ENCODE measurements at regions not wholly inside any gene's neighbourhood (a gene's known extent, or its start where the extent isn't known, plus 50 kb on each side); places are given as distances from the start of the nearest gene placed in this dataset.

- TF ChIP-seq CTCF (conservative IDR thresholded peaks at IDR 0.05): no peak
- Mint-ChIP-seq H3K36me3 (ENCODE audit: low read depth) (peaks cover 42% of the 10 kb centered on the region), H3K4me3 (no peak overlapping the region), H3K4me1 (peaks cover 21% of the 10 kb centered on the region), H3K27ac (peak overlapping the region; percentile 13), H3K27me3 (ENCODE audit: insufficient read depth) (no peaks in the 10 kb centered on the region), H3K9me3 (no peaks in the 10 kb centered on the region)
- 97 to 100% methylated on average over 2 of the region's 2 CpGs for WGBS, 2 experiments (ENCODE audit: insufficient coverage in 1 of 2, insufficient read length in 1 of 2)
- peaks cover 64% of the 10 kb centered on the region for H3K36me3 ChIP-seq (ENCODE audit: control insufficient read depth, insufficient read depth, low read length)
- no peak overlapping the region for H3K4me3 ChIP-seq (ENCODE audit: low read length)
- no peaks in the 10 kb centered on the region for H3K4me1 ChIP-seq (ENCODE audit: control insufficient read depth, insufficient read depth, low read length)
- no peaks in the 10 kb centered on the region for H3K27me3 ChIP-seq (ENCODE audit: control insufficient read depth, insufficient read depth, low read length, poor library complexity, severe bottlenecking)
- no peak for DNase-seq
- H3K9ac ChIP-seq (ENCODE audit: extremely low read depth, low read length, poor library complexity, severe bottlenecking): no peak overlapping the region
- no peak overlapping the region for H3K27ac ChIP-seq (ENCODE audit: low read depth, low read length)
- H3K9me3 ChIP-seq (ENCODE audit: control insufficient read depth, low read length): no peaks in the 10 kb centered on the region
These were observed 186.6 kb downstream of the SOX4 start for GRCh38 chr6:21780141-21780540.

GRCh38 chr6:21780679-21781078 lies 187.1 kb downstream of the SOX4 start:
- Mint-ChIP-seq H3K27me3 (ENCODE audit: insufficient read depth) (no peaks in the 10 kb centered on the region), H3K36me3 (ENCODE audit: low read depth) (peaks cover 45% of the 10 kb centered on the region), H3K9me3 (no peaks in the 10 kb centered on the region), H3K4me3 (no peak overlapping the region), H3K27ac (no peak overlapping the region), H3K4me1 (peaks cover 26% of the 10 kb centered on the region)
- WGBS, 2 experiments (ENCODE audit: insufficient coverage in 1 of 2, insufficient read length in 1 of 2): 46% methylated on average over 3 to 4 of the region's 5 CpGs
- Histone ChIP-seq H3K27me3 (ENCODE audit: control insufficient read depth, insufficient read depth, low read length, poor library complexity, severe bottlenecking) (no peaks in the 10 kb centered on the region), H3K9me3 (ENCODE audit: control insufficient read depth, low read length) (no peaks in the 10 kb centered on the region), H3K4me3 (ENCODE audit: low read length) (no peak overlapping the region), H3K4me1 (ENCODE audit: control insufficient read depth, insufficient read depth, low read length) (no peaks in the 10 kb centered on the region), H3K36me3 (ENCODE audit: control insufficient read depth, insufficient read depth, low read length) (peaks cover 67% of the 10 kb centered on the region), H3K9ac (ENCODE audit: extremely low read depth, low read length, poor library complexity, severe bottlenecking) (no peak overlapping the region), H3K27ac (ENCODE audit: low read depth, low read length) (no peak overlapping the region)
- TF ChIP-seq CTCF (conservative IDR thresholded peaks at IDR 0.05): no peak
- no peak for DNase-seq

DNA sequence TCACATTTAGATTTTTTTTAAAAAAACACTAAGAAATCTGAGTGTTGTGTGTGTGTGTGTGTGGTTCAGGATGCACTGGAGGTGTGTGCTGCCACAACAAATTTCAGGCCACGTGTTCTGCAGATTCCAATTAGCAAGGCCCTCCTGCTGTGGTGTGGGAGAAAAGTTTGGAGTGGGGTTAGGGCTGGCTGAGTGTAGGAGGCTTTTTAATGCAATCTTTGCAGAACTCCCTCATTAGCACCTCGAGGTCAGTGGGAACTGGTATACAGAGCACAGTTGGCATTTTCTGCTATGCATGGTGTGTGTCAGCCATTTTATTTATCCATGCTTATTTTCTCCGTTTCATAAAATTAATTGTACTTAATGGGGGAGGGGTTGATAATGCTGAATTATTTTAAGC lies 187.6 kb downstream of the SOX4 start:
- no peak for DNase-seq
- H3K27ac Mint-ChIP-seq: peak overlapping the region; percentile 48
- peaks cover 25% of the 10 kb centered on the region for H3K4me1 Mint-ChIP-seq
- WGBS, 2 experiments (ENCODE audit: insufficient coverage in 1 of 2, insufficient read length in 1 of 2): 49 to 63% methylated on average over 2 to 3 of the region's 3 CpGs
- Histone ChIP-seq H3K9me3 (ENCODE audit: control insufficient read depth, low read length) (no peaks in the 10 kb centered on the region), H3K9ac (ENCODE audit: extremely low read depth, low read length, poor library complexity, severe bottlenecking) (no peak overlapping the region), H3K4me1 (ENCODE audit: control insufficient read depth, insufficient read depth, low read length) (no peaks in the 10 kb centered on the region), H3K27ac (ENCODE audit: low read depth, low read length) (no peak overlapping the region), H3K36me3 (ENCODE audit: control insufficient read depth, insufficient read depth, low read length) (peaks cover 67% of the 10 kb centered on the region), H3K27me3 (ENCODE audit: control insufficient read depth, insufficient read depth, low read length, poor library complexity, severe bottlenecking) (no peaks in the 10 kb centered on the region), H3K4me3 (ENCODE audit: low read length) (no peak overlapping the region)
- no peak overlapping the region for H3K4me3 Mint-ChIP-seq
- no peaks in the 10 kb centered on the region for H3K27me3 Mint-ChIP-seq (ENCODE audit: insufficient read depth)
- TF ChIP-seq CTCF (conservative IDR thresholded peaks at IDR 0.05): no peak
- peaks cover 47% of the 10 kb centered on the region for H3K36me3 Mint-ChIP-seq (ENCODE audit: low read depth)
- H3K9me3 Mint-ChIP-seq: no peaks in the 10 kb centered on the region

Measured in endodermal cell (in vitro differentiated cells).